ENCODE measurements at regions not wholly inside any gene's neighbourhood (a gene's known extent, or its start where the extent isn't known, plus 50 kb on each side); places are given as distances from the start of the nearest gene placed in this dataset.
"Not testable (repeated sequence)": the region's sequence is repeated elsewhere in the genome, so short reads cannot be mapped to it uniquely, and the experiment has no call there.

GRCh38 chr21:17189963-17190362 lies 322.9 kb upstream of the CXADR start:
- no peak for DNase-seq (ENCODE audit: extremely low read depth in 1 of 2, low read depth in 1 of 2)

GRCh38 chr21:17191346-17191993 lies 321.4 kb upstream of the CXADR start:
- DNase-seq (ENCODE audit: extremely low read depth in 1 of 2, low read depth in 1 of 2), result no peak

GRCh38 chr21:17195351-17195750 lies 317.5 kb upstream of the CXADR start:
- no peak for DNase-seq (ENCODE audit: extremely low read depth in 1 of 2, low read depth in 1 of 2)

GRCh38 chr21:17195976-17196375 lies 316.9 kb upstream of the CXADR start:
- DNase-seq (ENCODE audit: extremely low read depth in 1 of 2, low read depth in 1 of 2), result no peak

- no peak for DNase-seq (ENCODE audit: extremely low read depth in 1 of 2, low read depth in 1 of 2)
These were observed 316.2 kb upstream of the CXADR start for GRCh38 chr21:17196623-17197022.

GRCh38 chr21:17197996-17198395 lies 314.8 kb upstream of the CXADR start:
- no peak for DNase-seq (ENCODE audit: extremely low read depth in 1 of 2, low read depth in 1 of 2)

- DNase-seq (ENCODE audit: extremely low read depth in 1 of 2, low read depth in 1 of 2), result no peak
These were observed 312.6 kb upstream of the CXADR start for GRCh38 chr21:17200250-17200649.

GRCh38 chr21:17201741-17202260 lies 311.0 kb upstream of the CXADR start:
- no peak for DNase-seq (ENCODE audit: extremely low read depth in 1 of 2, low read depth in 1 of 2)

- DNase-seq (ENCODE audit: extremely low read depth in 1 of 2, low read depth in 1 of 2), result no peak
These were observed 298.0 kb upstream of the CXADR start for GRCh38 chr21:17214801-17215200.

- not testable (repeated sequence) for DNase-seq (ENCODE audit: extremely low read depth in 1 of 2, low read depth in 1 of 2)
These were observed 293.8 kb upstream of the CXADR start for GRCh38 chr21:17219050-17219449.

- no peak for DNase-seq (ENCODE audit: extremely low read depth in 1 of 2, low read depth in 1 of 2)
These were observed 281.7 kb upstream of the CXADR start for GRCh38 chr21:17231124-17231523.

- no peak for DNase-seq (ENCODE audit: extremely low read depth in 1 of 2, low read depth in 1 of 2)
These were observed 281.1 kb upstream of the CXADR start for GRCh38 chr21:17231771-17232170.

GRCh38 chr21:17238468-17238867 lies 274.4 kb upstream of the CXADR start:
- DNase-seq (ENCODE audit: extremely low read depth in 1 of 2, low read depth in 1 of 2), result no peak

- no peak for DNase-seq (ENCODE audit: extremely low read depth in 1 of 2, low read depth in 1 of 2)
These were observed 262.0 kb upstream of the CXADR start for GRCh38 chr21:17250778-17251241.

- DNase-seq (ENCODE audit: extremely low read depth in 1 of 2, low read depth in 1 of 2), result no peak
These were observed 255.1 kb upstream of the CXADR start for GRCh38 chr21:17257784-17258183.

GRCh38 chr21:17264182-17264581 lies 248.7 kb upstream of the CXADR start:
- no peak for DNase-seq (ENCODE audit: extremely low read depth in 1 of 2, low read depth in 1 of 2)

- no peak for DNase-seq (ENCODE audit: extremely low read depth in 1 of 2, low read depth in 1 of 2)
These were observed 243.1 kb upstream of the CXADR start for GRCh38 chr21:17269760-17270159.

GRCh38 chr21:17270229-17270628 lies 242.6 kb upstream of the CXADR start:
- no peak for DNase-seq (ENCODE audit: extremely low read depth in 1 of 2, low read depth in 1 of 2)

GRCh38 chr21:17279663-17280062 lies 233.2 kb upstream of the CXADR start:
- no peak for DNase-seq (ENCODE audit: extremely low read depth in 1 of 2, low read depth in 1 of 2)

GRCh38 chr21:17293016-17293562 lies 219.8 kb upstream of the CXADR start:
- DNase-seq (ENCODE audit: extremely low read depth in 1 of 2, low read depth in 1 of 2), result not testable (repeated sequence)

- no peak for DNase-seq (ENCODE audit: extremely low read depth in 1 of 2, low read depth in 1 of 2)
These were observed 216.8 kb upstream of the CXADR start for GRCh38 chr21:17295997-17296396.

- not testable (repeated sequence) for DNase-seq (ENCODE audit: extremely low read depth in 1 of 2, low read depth in 1 of 2)
These were observed 213.3 kb upstream of the CXADR start for GRCh38 chr21:17299576-17299975.

GRCh38 chr21:17327715-17328114 lies 185.1 kb upstream of the CXADR start:
- DNase-seq (ENCODE audit: extremely low read depth in 1 of 2, low read depth in 1 of 2), result not testable (repeated sequence)

All from stimulated activated CD8-positive, alpha-beta memory T cell treated with anti-CD3 and anti-CD28 coated beads, Interleukin-7, amount 100 ng/mL, for 48 hours (primary cell).